ENCODE measurements at regions not wholly inside any gene's neighbourhood (a gene's known extent, or its start where the extent isn't known, plus 50 kb on each side); places are given as distances from the start of the nearest gene placed in this dataset.

GRCh38 chr11:71356904-71357303, 91.3 kb downstream of the DHCR7 start:
- TF ChIP-seq CTCF (IDR thresholded peaks at IDR 0.05; ENCODE audit: insufficient read depth, low read length) = no peak
- TF ChIP-seq REST (IDR thresholded peaks at IDR 0.05; ENCODE audit: insufficient replicate concordance, low read depth) = no peak

Data from HL-60 (cell line).